ENCODE measurements at regions not wholly inside any gene's neighbourhood (a gene's known extent, or its start where the extent isn't known, plus 50 kb on each side); places are given as distances from the start of the nearest gene placed in this dataset.
"Not testable (repeated sequence)": the region's sequence is repeated elsewhere in the genome, so short reads cannot be mapped to it uniquely, and the experiment has no call there.

- DNase-seq (ENCODE audit: low read depth in 2 of 2, low spot score in 1 of 2), result no peak
Measured at GRCh38 chr5:163692091-163692490, 186.7 kb downstream of the MAT2B start.

GRCh38 chr5:163695830-163696578, 190.6 kb downstream of the MAT2B start:
- DNase-seq (ENCODE audit: low read depth in 2 of 2, low spot score in 1 of 2), result no peak

- DNase-seq (ENCODE audit: low read depth in 2 of 2, low spot score in 1 of 2), result no peak
Measured at GRCh38 chr5:163696579-163696887, 191.1 kb downstream of the MAT2B start.

- DNase-seq (ENCODE audit: low read depth in 2 of 2, low spot score in 1 of 2), result no peak
Measured at GRCh38 chr5:163706053-163706771, 200.8 kb downstream of the MAT2B start.

- no peak for DNase-seq (ENCODE audit: low read depth in 2 of 2, low spot score in 1 of 2)
Measured at GRCh38 chr5:163712011-163712410, 206.6 kb downstream of the MAT2B start.

- DNase-seq (ENCODE audit: low read depth in 2 of 2, low spot score in 1 of 2), result no peak
Measured at GRCh38 chr5:163718272-163718671, 212.9 kb downstream of the MAT2B start.

- DNase-seq (ENCODE audit: low read depth in 2 of 2, low spot score in 1 of 2), result no peak
Measured at GRCh38 chr5:163724305-163724704, 218.9 kb downstream of the MAT2B start.

GRCh38 chr5:163727028-163727427, 221.6 kb downstream of the MAT2B start:
- no peak for DNase-seq (ENCODE audit: low read depth in 2 of 2, low spot score in 1 of 2)

GRCh38 chr5:163730206-163730756, 224.9 kb downstream of the MAT2B start:
- no peak for DNase-seq (ENCODE audit: low read depth in 2 of 2, low spot score in 1 of 2)

- no peak for DNase-seq (ENCODE audit: low read depth in 2 of 2, low spot score in 1 of 2)
Measured at GRCh38 chr5:163731256-163731655, 225.8 kb downstream of the MAT2B start.

GRCh38 chr5:163735069-163735468, 229.7 kb downstream of the MAT2B start:
- no peak for DNase-seq (ENCODE audit: low read depth in 2 of 2, low spot score in 1 of 2)

- no peak for DNase-seq (ENCODE audit: low read depth in 2 of 2, low spot score in 1 of 2)
Measured at GRCh38 chr5:163747586-163747985, 242.2 kb downstream of the MAT2B start.

- no peak for DNase-seq (ENCODE audit: low read depth in 2 of 2, low spot score in 1 of 2)
Measured at GRCh38 chr5:163748934-163749333, 243.5 kb downstream of the MAT2B start.

- DNase-seq (ENCODE audit: low read depth in 2 of 2, low spot score in 1 of 2), result not testable (repeated sequence)
Measured at GRCh38 chr5:163750415-163750814, 245.0 kb downstream of the MAT2B start.

GRCh38 chr5:163755505-163755904, 250.1 kb downstream of the MAT2B start:
- DNase-seq (ENCODE audit: low read depth in 2 of 2, low spot score in 1 of 2), result no peak

GRCh38 chr5:163756170-163756569, 250.8 kb downstream of the MAT2B start:
- DNase-seq (ENCODE audit: low read depth in 2 of 2, low spot score in 1 of 2), result no peak

GRCh38 chr5:163757344-163757743, 251.9 kb downstream of the MAT2B start:
- DNase-seq (ENCODE audit: low read depth in 2 of 2, low spot score in 1 of 2), result no peak

GRCh38 chr5:163758283-163758711, 252.9 kb downstream of the MAT2B start:
- DNase-seq (ENCODE audit: low read depth in 2 of 2, low spot score in 1 of 2), result no peak

GRCh38 chr5:163759000-163759704, 253.7 kb downstream of the MAT2B start:
- DNase-seq (ENCODE audit: low read depth in 2 of 2, low spot score in 1 of 2), result no peak

- no peak for DNase-seq (ENCODE audit: low read depth in 2 of 2, low spot score in 1 of 2)
Measured at GRCh38 chr5:163760498-163760897, 255.1 kb downstream of the MAT2B start.

GRCh38 chr5:163766936-163767670, 261.7 kb downstream of the MAT2B start:
- DNase-seq (ENCODE audit: low read depth in 2 of 2, low spot score in 1 of 2), result no peak

Measured in stimulated activated CD8-positive, alpha-beta memory T cell treated with anti-CD3 and anti-CD28 coated beads, Interleukin-4, amount 100 ng/mL, for 1 hour (primary cell).